A549 (cell line): ENCODE measurements at regions not wholly inside any gene's neighbourhood (a gene's known extent, or its start where the extent isn't known, plus 50 kb on each side); places are given as distances from the start of the nearest gene placed in this dataset.

Source experiments
- POLR2A ChIP-seq: IDR thresholded peaks from 2 replicates; pipeline ENCODE4 v1.6.1; 2012; ENCODE audit warnings: mild to moderate bottlenecking, low read length
- RFX5 ChIP-seq: fragments of 450-650 bp; IDR thresholded peaks from 2 replicates; pipeline ENCODE4 v1.7.1; 2014; ENCODE audit warnings: antibody characterized with exemption, mild to moderate bottlenecking, moderate library complexity
- ZSCAN20 ChIP-seq: fragments of 250-450 bp; sonication (Bioruptor Pico); IDR thresholded peaks from 2 replicates; pipeline ENCODE4 v1.8.0; 2022; ENCODE audit warnings: mild to moderate bottlenecking, moderate library complexity
- TF ChIP-seq, protein P1 (sequence below): fragments of 450-650 bp; IDR thresholded peaks from 2 replicates; pipeline ENCODE4 v1.6.1; 2014; ENCODE audit warnings: antibody characterized with exemption
- TF ChIP-seq, protein P2 (sequence below): fragments of >200 bp; sonication (Bioruptor Twin); formaldehyde crosslinking; IDR thresholded peaks from 3 replicates; pipeline ENCODE4 v1.5.1; 2016
- TF ChIP-seq, protein P3 (sequence below): fragments of 250-450 bp; sonication (Bioruptor Pico); IDR thresholded peaks from 2 replicates; pipeline ENCODE4 v1.5.0; 2021; ENCODE audit warnings: mild to moderate bottlenecking, moderate library complexity, borderline replicate concordance

DNA sequence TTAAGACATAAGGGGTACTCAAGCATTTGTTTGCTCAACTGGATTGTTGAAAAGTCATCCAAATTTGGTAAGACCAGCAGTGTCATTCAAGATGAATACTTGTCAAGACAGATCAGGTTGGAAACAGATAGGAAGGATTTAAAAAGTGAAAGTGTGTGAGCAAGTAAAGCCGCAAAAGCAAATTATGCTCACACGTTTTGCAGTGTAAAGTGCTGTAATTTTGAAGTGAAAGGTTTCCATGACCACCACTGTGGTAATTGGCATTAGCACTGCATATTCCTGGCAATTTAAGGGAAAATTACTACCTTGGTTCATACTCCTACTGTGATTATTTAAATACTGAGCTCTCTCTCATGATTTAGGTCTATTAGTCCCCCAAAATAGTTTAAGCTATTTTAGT lies 704.1 kb upstream of the CCDC179 start:
- TF ChIP-seq POLR2A: no peak
- TF ChIP-seq RFX5: no peak
- TF ChIP-seq, protein P1, sequence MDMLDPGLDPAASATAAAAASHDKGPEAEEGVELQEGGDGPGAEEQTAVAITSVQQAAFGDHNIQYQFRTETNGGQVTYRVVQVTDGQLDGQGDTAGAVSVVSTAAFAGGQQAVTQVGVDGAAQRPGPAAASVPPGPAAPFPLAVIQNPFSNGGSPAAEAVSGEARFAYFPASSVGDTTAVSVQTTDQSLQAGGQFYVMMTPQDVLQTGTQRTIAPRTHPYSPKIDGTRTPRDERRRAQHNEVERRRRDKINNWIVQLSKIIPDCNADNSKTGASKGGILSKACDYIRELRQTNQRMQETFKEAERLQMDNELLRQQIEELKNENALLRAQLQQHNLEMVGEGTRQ: no peak
- no peak for TF ChIP-seq ZSCAN20 (CRISPR knock-in tag)
- TF ChIP-seq, protein P2, sequence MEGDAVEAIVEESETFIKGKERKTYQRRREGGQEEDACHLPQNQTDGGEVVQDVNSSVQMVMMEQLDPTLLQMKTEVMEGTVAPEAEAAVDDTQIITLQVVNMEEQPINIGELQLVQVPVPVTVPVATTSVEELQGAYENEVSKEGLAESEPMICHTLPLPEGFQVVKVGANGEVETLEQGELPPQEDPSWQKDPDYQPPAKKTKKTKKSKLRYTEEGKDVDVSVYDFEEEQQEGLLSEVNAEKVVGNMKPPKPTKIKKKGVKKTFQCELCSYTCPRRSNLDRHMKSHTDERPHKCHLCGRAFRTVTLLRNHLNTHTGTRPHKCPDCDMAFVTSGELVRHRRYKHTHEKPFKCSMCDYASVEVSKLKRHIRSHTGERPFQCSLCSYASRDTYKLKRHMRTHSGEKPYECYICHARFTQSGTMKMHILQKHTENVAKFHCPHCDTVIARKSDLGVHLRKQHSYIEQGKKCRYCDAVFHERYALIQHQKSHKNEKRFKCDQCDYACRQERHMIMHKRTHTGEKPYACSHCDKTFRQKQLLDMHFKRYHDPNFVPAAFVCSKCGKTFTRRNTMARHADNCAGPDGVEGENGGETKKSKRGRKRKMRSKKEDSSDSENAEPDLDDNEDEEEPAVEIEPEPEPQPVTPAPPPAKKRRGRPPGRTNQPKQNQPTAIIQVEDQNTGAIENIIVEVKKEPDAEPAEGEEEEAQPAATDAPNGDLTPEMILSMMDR: no peak
- TF ChIP-seq, protein P3, sequence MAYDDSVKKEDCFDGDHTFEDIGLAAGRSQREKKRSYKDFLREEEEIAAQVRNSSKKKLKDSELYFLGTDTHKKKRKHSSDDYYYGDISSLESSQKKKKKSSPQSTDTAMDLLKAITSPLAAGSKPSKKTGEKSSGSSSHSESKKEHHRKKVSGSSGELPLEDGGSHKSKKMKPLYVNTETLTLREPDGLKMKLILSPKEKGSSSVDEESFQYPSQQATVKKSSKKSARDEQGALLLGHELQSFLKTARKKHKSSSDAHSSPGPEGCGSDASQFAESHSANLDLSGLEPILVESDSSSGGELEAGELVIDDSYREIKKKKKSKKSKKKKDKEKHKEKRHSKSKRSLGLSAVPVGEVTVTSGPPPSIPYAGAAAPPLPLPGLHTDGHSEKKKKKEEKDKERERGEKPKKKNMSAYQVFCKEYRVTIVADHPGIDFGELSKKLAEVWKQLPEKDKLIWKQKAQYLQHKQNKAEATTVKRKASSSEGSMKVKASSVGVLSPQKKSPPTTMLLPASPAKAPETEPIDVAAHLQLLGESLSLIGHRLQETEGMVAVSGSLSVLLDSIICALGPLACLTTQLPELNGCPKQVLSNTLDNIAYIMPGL (CRISPR knock-in tag): no peak
